Prostate gland (tissue), 2 donors: ENCODE measurements at regions not wholly inside any gene's neighbourhood (a gene's known extent, or its start where the extent isn't known, plus 50 kb on each side); places are given as distances from the start of the nearest gene placed in this dataset.

ENCODE experiments used
- CTCF ChIP-seq, 4 experiments: fragments of 200-600 bp in 2 of 4; fragments of 450-650 bp in 2 of 4; sonication (generic) in 2 of 4; IDR thresholded peaks; 1 replicate in 3 of 4; 2 replicates in 1 of 4; pipeline ENCODE4 v1.5.1; 2016 to 2019; ENCODE audit warnings: antibody characterized with exemption in 4 of 4, mild to moderate bottlenecking in 2 of 4, moderate library complexity in 2 of 4
- POLR2AphosphoS5 ChIP-seq: sonication (generic); formaldehyde crosslinking; IDR thresholded peaks from one replicate; pipeline ENCODE4 v1.6.1; 2017; ENCODE audit warnings: antibody characterized with exemption

DNA sequence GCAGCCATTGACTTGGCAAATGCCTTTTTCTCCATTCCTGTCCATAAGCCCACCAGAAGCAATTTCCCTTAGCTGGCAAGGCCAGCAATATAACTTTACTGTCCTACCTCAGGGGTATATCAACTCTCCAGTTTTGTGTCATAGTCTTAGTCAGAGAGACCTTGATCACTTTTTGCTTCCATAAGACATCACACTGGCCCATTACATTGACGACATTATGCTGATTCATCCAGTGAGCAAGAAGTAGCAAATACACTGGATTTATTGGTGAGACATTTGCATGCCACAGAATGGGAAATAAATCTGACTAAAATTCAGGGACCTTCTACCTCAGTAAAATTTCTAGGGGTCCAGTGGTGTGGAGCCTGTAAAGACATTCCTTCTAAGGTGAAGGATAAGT, 649.7 kb upstream of the ANKRD30A start:
- TF ChIP-seq CTCF (IDR thresholded peaks at IDR 0.05) (no peak), POLR2AphosphoS5 (no peak)
